HepG2 (cell line): ENCODE measurements at regions not wholly inside any gene's neighbourhood (a gene's known extent, or its start where the extent isn't known, plus 50 kb on each side); places are given as distances from the start of the nearest gene placed in this dataset.

Experiments
- CEBPG ChIP-seq: IDR thresholded peaks from 2 replicates; pipeline ENCODE4 v1.6.1; 2016
- CHD2 ChIP-seq: IDR thresholded peaks from 2 replicates; pipeline ENCODE4 v1.6.1; 2011; ENCODE audit warnings: low read depth, low read length, improper control_type of control experiment
- FIP1L1 ChIP-seq: fragments of 200-400 bp; formaldehyde crosslinking; IDR thresholded peaks from 2 replicates; pipeline ENCODE4 v1.6.1; 2018; ENCODE audit warnings: low read depth, mild to moderate bottlenecking, low read length, moderate library complexity, borderline replicate concordance; ENCODE audit not compliant: insufficient read depth
- GPBP1L1 ChIP-seq: sonication (generic); formaldehyde crosslinking; IDR thresholded peaks from 2 replicates; pipeline ENCODE4 v1.5.0; 2020; ENCODE audit warnings: mild to moderate bottlenecking, missing genetic modification reagents
- MYNN ChIP-seq: sonication (generic); formaldehyde crosslinking; IDR thresholded peaks from 2 replicates; pipeline ENCODE4 v1.4.0; 2020; ENCODE audit warnings: mild to moderate bottlenecking, low read depth, missing genetic modification reagents
- PREB ChIP-seq: sonication (generic); formaldehyde crosslinking; IDR thresholded peaks from 2 replicates; pipeline ENCODE4 v1.4.0; 2020; ENCODE audit warnings: missing genetic modification reagents
- SMAD1 ChIP-seq: sonication (generic); formaldehyde crosslinking; IDR thresholded peaks from 2 replicates; pipeline ENCODE4 v1.4.0; 2020; ENCODE audit warnings: missing genetic modification reagents, low read depth, mild to moderate bottlenecking, borderline replicate concordance
- TRAFD1 ChIP-seq: sonication (generic); formaldehyde crosslinking; IDR thresholded peaks from 2 replicates; pipeline ENCODE4 v1.5.1; 2020; ENCODE audit warnings: missing genetic modification reagents, mild to moderate bottlenecking, borderline replicate concordance
- WIZ ChIP-seq: sonication (generic); formaldehyde crosslinking; IDR thresholded peaks from 2 replicates; pipeline ENCODE4 v1.5.1; 2020; ENCODE audit warnings: mild to moderate bottlenecking, missing genetic modification reagents
- ZNF142 ChIP-seq: sonication (generic); formaldehyde crosslinking; IDR thresholded peaks from 2 replicates; pipeline ENCODE4 v1.4.0; 2020; ENCODE audit warnings: missing genetic modification reagents
- ZNF235 ChIP-seq: sonication (generic); formaldehyde crosslinking; IDR thresholded peaks from 2 replicates; pipeline ENCODE4 v1.8.1; 2023; ENCODE audit warnings: mild to moderate bottlenecking, missing genetic modification reagents, borderline replicate concordance

GRCh38 chr7:52565974-52566373 lies 469.5 kb upstream of the POM121L12 start (continued):
- TF ChIP-seq ZNF142 = no peak
- no peak for TF ChIP-seq WIZ (CRISPR knock-in tag)
- TF ChIP-seq CEBPG = no peak
- TF ChIP-seq MYNN (CRISPR knock-in tag) = no peak
- no peak for TF ChIP-seq ZNF235 (CRISPR knock-in tag)
- no peak for TF ChIP-seq FIP1L1
- no peak for TF ChIP-seq GPBP1L1 (CRISPR knock-in tag)
- no peak for TF ChIP-seq CHD2
- no peak for TF ChIP-seq PREB (CRISPR knock-in tag)
- no peak for TF ChIP-seq SMAD1
- no peak for TF ChIP-seq TRAFD1 (CRISPR knock-in tag)
